HG03460 (cell line): ENCODE measurements at regions not wholly inside any gene's neighbourhood (a gene's known extent, or its start where the extent isn't known, plus 50 kb on each side); places are given as distances from the start of the nearest gene placed in this dataset.

Experiments
- ATAC-seq: cut with Tn5 transposase; IDR thresholded peaks from one replicate; pipeline ENCODE4 v1.9.1; 2021; ENCODE audit not compliant: unreplicated experiment

DNA sequence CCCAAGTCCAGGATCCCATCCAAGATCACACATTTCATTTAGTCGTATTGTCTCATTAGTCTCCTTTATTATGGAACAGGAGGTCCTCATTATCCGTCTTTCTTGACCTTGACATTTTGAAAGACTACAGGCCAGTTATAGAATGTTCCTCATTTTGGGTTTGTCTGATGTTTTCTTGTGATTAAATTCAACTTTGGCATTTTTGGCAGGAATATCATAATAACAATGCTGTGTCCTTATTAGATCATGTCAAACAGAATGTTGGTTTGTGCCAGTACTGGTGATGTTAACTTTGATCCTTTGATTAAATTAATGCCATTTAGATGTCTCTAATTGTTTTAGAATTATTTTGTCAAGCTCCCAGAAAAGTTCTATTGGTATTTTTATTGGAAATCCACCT is 106.5 kb upstream of the FRY start:
- no peak for ATAC-seq

DNA sequence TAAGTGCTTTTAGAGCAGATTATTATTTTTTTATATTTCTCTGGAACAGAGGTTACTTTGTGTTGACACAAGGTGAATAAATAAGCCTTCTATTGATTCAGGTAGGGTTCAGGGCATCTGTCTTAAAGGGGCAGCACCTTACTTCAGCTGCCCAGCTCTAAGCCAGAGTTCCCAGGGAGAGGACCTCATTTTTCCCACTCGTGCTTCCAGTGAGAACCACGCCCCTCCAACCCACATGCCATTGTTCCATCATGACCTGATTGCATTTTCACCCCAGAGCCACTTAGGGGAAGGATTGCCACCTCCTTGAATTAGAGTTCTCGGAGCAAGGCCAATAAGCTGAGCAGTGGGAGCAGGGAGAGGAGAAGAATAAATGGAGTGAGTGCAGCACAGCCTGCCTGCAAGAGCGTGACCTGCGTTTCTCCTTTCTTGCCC is 104.3 kb upstream of the FRY start:
- no peak for ATAC-seq

DNA sequence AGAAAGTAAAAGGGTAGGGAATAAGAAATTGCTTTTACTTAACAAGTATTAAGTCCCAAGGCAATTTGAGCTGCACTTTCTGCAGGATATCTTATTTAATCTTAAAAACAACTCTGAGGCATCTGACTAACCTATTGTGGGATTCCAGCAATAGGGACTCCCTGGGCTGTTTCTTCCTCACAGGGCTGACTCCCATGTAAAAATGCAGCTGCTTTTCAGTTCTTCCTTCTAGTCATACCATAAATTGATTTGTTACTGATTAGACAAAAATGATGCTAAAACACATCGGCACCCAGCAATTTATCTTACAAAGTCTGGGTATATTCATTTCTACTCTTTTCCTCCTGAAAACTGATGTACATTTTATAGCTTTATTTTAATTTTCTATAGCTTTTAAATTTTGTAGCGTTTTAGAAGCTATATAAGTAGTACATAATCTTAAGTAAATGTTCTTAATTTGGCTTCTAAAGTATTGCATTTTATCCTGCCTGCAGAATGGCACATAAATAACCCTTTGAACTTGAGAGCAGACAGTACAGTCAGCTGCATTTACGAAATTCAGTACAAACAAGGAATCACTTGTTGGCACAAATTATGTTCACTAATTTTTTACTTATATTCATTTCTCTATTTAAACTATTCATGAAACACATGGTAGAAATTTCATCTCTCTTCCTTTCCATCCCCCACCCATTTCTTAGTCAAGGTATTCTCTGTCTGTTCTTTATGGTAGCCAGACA is 102.4 kb upstream of the FRY start:
- ATAC-seq: no peak

DNA sequence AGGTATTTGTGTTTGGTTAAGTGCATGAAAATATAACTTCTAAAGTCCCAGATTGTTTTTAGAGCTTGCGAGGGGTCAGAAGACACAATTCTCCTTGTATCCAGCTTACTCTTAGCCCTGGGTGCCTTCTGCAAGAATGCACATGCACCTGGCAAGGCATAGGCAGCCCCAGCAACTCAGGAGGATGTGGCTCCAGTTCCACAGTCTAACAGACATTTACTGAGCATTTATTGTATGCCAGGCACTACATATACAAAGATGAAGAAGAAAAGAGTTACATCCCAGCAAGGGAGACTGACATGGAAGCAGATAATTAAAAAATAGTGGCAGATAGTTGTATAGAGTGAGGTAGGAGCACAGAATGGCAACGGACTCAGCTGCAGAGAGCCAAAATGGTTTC is 101.1 kb upstream of the FRY start:
- peak; percentile 39 for ATAC-seq

DNA sequence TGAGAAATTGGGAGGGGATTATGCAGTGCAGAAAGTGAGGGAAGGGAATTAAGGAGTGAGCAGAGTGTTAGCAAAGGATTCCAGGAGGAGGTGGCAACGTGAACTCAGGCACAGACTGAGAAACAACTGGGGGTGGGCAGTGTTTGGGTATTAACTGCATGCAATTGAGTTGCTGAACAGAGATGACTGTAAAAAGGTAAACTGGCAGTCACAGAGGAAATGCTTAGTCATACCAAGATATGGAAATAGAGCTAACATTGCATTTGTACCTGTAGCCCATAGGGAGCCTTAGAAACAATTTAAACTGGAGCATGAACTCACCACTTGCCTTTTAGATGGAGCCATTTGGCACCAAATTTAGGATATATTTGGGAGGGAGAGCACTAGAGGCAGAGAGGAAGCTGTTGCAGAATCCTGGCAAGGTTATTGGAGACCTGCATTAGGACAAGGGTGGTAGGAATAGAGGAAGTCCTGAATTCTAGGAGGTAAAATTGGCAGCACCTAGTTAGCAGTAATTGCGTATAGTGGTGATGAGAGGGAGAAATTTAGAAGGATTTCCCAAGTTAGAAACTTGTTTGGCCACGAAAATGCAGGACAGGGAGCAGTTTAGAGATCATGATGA is 100.6 kb upstream of the FRY start:
- peak; percentile 99 for ATAC-seq

DNA sequence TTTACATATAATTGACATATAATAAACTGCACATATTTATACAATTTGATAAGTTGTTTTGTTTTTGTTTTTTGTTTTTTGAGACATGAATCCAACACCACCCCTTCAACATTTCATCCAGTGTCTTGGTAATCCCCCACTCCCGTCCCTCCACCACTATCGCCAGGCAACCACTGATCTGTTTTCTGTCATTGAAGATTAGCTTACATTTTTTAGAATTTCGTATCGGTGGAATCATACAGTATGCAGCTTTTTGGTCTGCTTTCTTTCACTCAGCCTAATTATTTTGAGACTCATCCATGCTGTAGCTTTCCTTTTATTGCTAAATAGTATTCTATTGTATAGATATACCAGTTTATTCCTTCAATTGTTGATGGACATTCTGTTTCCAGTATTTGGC is 94.1 kb upstream of the FRY start:
- ATAC-seq: no peak

DNA sequence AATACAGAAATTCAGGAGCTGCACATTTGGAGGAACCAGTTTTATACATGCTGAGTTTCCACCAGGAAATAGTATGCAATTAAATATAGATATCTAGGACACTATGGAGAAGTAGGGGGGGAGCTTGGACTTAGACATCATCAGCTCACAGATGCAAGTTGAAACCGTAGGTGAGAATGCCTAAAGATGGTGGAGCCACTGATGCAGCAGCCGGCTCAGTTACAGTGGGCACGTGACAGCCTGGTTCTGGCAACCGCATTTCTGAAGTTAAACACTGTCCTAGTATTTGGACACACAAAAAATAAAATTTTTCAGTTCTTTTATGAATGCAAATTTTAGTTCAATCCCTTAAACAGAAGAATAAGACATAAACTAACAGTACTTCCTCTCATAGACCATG is 91.5 kb upstream of the FRY start:
- ATAC-seq: no peak

DNA sequence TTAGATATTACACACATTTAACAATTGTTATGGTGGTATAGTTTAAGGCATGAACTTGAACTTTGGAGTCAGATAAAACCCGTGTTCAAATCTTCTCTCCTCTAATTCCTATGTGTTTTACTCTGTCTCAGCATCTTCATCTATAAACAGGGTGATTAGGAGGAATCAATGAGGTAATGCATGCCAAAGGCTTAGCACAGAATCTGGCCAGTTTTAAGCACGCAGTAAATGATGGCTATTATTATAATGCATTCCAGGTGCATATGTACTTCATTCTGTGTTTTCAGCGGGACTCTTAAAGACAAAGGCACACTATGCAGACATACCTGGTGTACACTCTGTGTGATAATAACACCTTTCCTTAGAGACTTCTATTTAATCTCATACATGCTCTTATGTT is 88.0 kb upstream of the FRY start:
- ATAC-seq: no peak

DNA sequence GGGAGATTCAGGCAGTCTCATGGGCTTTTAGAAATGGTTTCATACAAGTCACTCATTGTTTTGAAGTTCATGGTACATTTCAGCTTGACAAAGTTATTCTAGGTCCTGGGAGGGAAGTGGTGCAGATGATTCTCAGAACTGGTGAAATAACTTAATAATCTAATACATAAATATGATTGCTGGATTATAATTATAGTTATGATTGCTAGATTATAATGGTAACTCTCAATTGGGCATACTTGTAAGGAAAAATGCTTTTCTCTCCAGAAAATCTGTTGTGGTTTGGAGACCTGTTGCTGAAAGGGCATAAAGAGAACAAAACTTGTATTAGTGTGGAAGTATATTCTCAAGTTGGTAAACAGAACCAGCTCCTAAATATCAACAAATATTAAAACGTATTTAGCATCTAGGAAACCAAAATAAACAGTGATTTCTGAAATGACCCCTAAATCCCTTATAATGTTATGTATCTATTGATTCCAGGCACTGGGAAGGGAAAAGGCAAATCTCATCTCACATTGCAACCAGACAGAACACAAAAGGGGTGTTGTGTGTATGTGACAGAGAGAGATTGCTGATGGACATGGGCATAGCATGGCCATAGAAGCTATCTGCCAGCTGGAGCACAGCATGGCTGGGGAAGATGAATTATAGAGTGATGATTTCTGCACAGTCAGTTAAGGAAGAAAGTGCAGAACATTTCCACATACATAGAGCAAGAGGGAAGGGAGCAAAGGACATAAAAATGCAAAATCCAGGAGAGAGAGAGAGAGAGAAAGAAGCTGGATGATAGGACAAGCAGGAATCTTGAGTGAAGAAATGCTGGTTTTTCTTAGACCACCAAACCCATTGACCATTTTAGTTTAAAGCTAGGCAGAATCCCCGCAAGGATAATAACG is 87.1 kb upstream of the FRY start:
- no peak for ATAC-seq

DNA sequence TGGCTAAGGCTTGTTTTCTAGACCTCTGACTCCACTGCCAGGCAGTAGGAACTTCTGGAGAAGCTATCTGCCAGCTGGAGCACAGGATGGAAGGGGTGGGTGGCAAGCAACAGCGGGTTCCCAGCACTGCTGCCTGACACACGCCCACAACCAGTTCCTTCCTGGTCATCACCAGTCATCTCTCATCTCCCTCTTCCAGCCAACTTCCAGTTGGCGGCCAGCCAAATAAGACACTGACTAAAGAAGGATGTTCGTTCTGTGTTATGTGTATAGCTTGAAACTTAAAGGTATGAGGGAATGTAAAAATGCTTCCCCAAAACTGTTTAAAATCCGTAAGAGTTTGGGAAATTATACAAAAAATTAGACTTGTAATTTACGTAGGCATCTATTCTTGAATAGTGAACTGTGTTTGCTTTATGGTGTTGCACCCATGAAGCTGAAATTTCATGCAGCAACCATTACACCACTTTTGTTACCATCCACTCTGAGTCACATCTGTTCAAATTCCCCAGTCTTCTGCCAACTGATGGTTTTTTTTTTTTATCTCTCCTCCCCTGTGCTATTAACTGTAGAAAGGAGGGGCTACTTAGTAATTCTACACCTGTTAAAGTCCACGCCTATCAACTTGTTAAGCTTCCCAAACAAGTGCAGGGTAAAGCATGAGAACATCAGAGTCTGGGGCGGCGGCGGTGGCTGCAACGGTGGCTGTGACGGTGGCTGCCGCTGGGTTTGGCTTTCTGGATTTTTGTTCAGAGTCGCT is 86.2 kb upstream of the FRY start:
- no peak for ATAC-seq

DNA sequence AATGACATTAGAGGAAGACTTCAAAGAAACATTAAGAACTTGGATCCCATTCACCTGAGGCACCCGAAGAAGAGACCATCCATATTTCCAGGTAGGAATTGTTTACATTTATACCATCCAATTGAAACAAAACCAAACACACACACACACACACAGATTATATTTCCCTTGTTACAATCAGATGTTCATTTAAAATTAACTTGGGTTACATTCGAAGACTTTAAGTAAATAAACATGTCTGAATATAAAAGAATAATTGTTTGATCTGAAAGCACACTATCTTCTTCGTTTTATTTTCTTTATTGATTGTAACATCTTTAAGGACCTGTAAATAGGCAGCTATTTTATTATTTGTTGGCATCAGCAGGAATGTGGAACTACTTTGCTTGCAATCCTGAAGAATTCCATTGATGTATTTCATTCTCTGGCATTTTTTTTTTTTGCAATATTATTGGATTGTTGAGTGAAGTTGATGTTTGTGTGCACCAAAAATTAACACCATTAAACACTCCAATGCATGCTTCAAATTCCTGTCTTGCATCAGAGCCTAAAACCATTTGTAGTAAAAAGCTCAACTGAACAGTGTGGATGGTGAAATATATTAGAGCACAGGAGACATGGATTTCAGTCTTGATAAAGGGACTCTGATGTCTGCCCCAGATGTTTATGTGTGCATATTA is 85.3 kb upstream of the FRY start:
- ATAC-seq: no peak

DNA sequence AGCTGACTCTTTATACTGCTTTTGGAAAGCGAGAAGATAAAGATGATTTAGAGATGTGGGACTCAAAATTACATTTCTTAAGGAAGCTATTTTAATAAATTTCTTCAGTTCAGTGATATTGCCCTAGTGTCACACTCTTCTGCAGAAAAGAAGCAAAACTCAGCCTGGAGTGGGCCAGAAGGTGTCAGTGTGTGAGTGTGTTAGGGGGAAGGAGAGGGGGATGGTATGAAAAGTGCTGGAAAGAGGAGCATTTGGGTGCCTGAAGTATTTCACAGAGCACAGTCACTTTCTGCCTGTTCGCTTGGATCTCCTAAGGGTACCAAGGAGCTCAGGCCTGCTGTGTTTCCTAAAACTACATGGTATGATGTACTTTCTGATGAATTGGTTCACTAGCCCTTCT is 84.5 kb upstream of the FRY start:
- no peak for ATAC-seq

DNA sequence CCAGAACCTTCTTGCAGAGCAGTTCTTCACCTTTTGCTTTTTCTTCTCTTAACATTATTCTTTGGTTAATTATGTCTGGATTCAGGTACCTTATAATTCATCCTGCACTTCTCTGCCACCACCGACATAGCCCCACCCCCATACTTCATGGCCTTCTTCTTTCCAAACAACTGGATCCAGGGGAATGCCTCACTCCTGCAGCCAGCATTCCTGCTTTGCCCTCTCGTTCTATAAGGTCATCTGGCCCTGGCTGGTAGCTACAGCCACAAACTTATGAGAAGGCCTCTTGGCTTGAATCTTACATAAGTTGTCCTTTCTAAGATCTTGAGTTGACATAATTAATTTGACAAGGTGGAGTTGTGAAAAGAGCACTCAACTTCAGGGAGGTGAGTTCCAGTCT is 84.1 kb upstream of the FRY start:
- ATAC-seq: no peak

DNA sequence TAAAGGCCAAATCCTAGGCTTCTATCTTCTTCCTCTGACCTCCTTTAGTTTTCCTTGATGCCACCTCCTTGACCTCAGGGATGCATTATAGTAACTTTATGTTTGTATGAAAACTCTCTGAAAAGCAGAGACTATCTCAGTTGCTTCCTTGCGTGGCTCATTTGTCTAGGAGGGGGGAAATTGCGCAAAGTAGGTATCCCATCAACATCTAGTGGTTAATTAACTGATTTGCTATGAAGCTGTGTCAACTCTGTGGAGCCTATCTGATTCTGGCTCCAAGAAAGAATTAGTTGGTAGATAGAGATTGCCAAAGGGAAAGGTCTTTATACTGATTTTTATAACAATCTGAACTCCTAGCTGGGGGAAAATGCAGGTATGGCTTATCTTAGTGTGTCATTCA is 82.1 kb upstream of the FRY start:
- no peak for ATAC-seq

DNA sequence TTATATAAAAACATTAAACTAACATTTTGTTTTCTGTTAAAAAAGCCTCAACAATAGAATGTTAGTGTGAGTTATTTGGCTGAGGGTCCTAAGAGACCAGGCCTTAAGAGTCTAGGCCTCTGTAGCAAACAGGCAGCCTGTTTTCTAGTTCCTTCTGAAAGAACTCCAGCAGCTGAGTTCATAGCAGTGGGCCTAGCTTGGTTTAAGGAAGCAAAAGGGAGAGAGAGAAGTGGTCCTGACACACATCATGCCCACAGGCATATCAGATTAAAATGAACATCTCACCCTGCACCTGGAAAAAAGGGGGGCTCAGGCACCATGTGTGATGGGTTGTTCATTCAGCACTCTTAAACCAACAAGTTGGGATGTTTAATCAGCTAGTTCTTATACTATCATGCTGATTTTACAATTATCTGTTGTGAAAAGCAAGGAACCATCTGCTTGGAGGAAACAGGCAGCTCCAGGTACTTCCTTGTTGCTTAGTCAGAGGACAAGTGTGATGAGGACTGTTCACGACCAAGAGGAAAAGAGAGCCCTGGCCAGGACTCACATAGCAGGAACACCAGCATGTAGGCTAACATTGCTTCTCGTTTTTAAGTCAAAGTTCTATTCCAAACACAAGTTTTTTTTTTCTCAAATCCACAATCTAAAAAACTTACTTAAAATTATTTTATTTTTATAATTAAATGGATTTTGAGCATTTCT is 81.3 kb upstream of the FRY start:
- no peak for ATAC-seq

DNA sequence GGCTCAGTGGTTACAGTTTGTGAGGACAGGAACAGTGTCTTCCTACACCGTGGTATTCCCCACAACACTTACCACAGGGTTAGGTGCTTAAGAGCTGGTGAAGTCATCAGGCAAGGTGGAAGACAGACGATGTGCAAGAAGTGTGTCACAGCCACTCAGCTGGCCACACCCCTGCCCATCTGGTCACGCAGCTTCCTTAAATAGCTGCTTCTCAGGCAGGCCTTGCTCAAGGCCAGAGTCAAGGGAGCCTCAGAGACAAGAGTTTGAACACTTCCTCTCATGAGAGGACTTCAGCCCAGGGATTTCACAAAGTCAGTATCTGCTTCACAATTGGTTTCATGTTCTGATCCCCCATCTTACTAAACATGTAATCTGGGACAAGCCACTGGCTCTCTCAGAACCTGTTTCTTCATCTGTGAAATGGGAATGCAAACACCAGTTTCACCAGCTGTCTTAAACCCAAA is 80.3 kb upstream of the FRY start:
- peak; percentile 91 for ATAC-seq

DNA sequence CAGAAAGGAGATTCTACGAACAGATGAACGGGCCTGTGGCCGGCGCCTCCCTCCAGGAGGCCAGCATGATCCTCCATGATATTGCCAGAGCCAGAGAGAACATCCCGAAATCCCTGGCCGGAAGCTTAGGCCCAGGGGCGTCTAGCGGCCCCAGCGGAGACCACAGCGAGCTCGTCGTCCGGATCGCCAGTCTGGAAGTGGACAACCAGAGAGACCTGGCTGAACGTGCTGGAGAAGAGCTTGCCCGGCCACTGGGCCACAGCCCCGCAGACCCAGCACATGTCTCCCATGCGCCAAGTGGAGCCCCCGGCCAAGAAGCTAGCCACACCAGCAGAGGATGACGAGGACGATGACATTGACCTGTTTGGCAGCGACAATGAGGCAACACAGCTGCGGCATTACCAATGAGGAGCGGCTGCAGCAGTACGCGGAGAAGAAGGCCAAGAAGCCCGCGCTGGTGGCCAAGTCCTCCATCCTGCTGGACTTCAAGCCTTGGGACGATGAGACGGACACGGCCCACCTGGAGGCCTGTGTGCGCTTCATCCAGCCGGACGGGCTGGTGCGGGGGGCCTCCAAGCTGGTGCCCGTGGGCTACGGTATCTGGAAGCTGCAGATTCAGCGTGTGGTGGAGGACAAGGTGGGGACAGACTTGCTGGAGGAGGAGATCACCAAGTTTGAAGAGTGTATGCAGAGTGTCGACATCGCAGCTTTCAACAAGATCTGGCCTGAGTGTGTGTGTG is 78.8 kb upstream of the FRY start:
- no peak for ATAC-seq

DNA sequence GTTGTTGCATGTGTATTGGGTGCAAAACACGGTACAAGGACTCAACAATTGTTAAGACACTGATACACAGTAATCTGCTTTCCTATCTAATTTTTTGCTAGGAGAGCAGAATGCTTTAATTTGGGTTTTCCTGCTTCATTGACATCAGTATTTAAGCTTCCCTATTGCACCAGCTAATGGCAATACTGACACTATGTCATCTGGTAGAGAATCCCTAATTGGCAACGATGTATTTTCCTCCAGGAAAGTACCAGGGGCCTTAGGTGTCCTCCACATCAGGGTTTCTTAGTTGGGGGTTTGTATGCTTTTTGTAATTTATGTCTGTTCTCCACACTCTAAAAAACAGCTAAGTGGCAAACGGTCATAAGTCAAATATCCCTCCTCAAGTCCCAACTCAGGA is 76.5 kb upstream of the FRY start:
- ATAC-seq: no peak

DNA sequence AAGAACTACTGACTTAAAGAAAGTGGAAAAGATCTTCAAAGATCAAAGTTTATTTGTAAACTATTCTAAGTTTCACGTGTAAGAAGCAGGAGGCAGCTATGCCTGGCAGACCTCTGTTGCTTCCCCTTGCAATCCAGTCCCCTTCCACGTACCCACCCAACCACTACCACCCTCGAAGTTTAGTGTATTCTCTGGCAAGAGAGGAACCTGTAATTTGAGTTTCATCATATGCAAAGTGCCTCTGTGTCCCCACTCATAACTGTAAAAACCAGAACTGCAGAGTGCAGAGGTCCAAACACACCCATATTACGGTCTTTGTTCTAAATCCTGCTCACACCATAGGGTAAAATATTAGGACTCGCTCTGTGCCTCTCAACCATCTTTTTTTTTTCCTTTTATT is 75.8 kb upstream of the FRY start:
- no peak for ATAC-seq
